PC-9 (cell line): ENCODE measurements at regions not wholly inside any gene's neighbourhood (a gene's known extent, or its start where the extent isn't known, plus 50 kb on each side); places are given as distances from the start of the nearest gene placed in this dataset.

Experiments
- BruUV-seq: library from RNA; stranded (reverse); fragments of 400-500 nt; replicated peaks from 2 replicates; lab custom pipeline; 2021; lab: Mats Ljungman, UMichigan
- CTCF ChIA-PET: fragments of 300-600 bp; sonication (Branson Sonifier 250); formaldehyde crosslinking; loops from one replicate; lab custom pipeline; 2022; ENCODE audit warnings: antibody characterized with exemption; lab: Charles Lee
- POLR2A ChIA-PET: fragments of 300-600 bp; sonication (Branson Sonifier 250); formaldehyde crosslinking; loops from one replicate; lab custom pipeline; 2022; ENCODE audit warnings: antibody characterized with exemption; ENCODE audit not compliant: unreplicated experiment; lab: Charles Lee
- DNase-seq, 2 experiments: peaks; one replicate each; pipeline versions ENCODE4 v3.0.0 to v3.0.0-alpha.2; 2015 to 2022; ENCODE audit warnings: mixed read lengths in 1 of 2
- H2AFZ ChIP-seq: fragments of 200-600 bp; sonication (generic); 2 replicates; pipeline ENCODE4 v1.8.1; 2017; ENCODE audit warnings: antibody characterized with exemption
- H3F3A ChIP-seq: fragments of 200-600 bp; sonication (generic); 2 replicates; pipeline ENCODE4 v1.8.1; 2017; ENCODE audit warnings: antibody characterized with exemption, mild to moderate bottlenecking, low read depth; ENCODE audit not compliant: insufficient read depth
- H3K27ac ChIP-seq: fragments of 200-600 bp; sonication (generic); 2 replicates; pipeline ENCODE4 v1.6.1; 2016; ENCODE audit warnings: mixed run types
- H3K27me3 ChIP-seq: fragments of 200-600 bp; sonication (generic); 2 replicates; pipeline ENCODE4 v1.6.1; 2016; ENCODE audit warnings: low read depth, mixed run types; ENCODE audit not compliant: insufficient read depth
- H3K36me3 ChIP-seq: fragments of 200-600 bp; sonication (generic); 2 replicates; pipeline ENCODE4 v1.6.1; 2016; ENCODE audit warnings: low read depth, mixed run types
- H3K4me1 ChIP-seq: fragments of 200-600 bp; sonication (generic); replicated peaks from 2 replicates; pipeline ENCODE4 v1.6.1; 2016; ENCODE audit warnings: mixed run types; ENCODE audit not compliant: insufficient read depth
- H3K4me2 ChIP-seq: fragments of 200-600 bp; sonication (generic); 2 replicates; pipeline ENCODE4 v1.6.1; 2017; ENCODE audit warnings: mixed run types
- H3K4me3 ChIP-seq: fragments of 200-600 bp; sonication (generic); 2 replicates; pipeline ENCODE4 v1.6.1; 2016; ENCODE audit warnings: mixed run types
- H3K79me2 ChIP-seq: fragments of 200-600 bp; sonication (generic); 2 replicates; pipeline ENCODE4 v1.6.1; 2017; ENCODE audit warnings: low read depth, mixed run types
- H3K9me2 ChIP-seq: fragments of 200-600 bp; sonication (generic); 2 replicates; pipeline ENCODE4 v1.8.1; 2017; ENCODE audit warnings: mild to moderate bottlenecking; ENCODE audit not compliant: insufficient read depth
- H3K9me3 ChIP-seq: fragments of 200-600 bp; sonication (generic); 2 replicates; pipeline ENCODE4 v1.8.1; 2016; ENCODE audit warnings: low read depth; ENCODE audit not compliant: insufficient read depth
- H4K20me1 ChIP-seq: fragments of 200-600 bp; sonication (generic); 2 replicates; pipeline ENCODE4 v1.8.1; 2017; ENCODE audit not compliant: insufficient read depth
- CTCF ChIP-seq: fragments of 200-600 bp; sonication (generic); conservative IDR thresholded peaks from 2 replicates; pipeline ENCODE4 v1.6.1; 2017; ENCODE audit warnings: mixed run types, antibody characterized with exemption, mild to moderate bottlenecking, moderate library complexity
- EZH2 ChIP-seq: fragments of 200-600 bp; sonication (generic); IDR thresholded peaks from 2 replicates; pipeline ENCODE4 v1.8.0; 2017; ENCODE audit warnings: antibody characterized with exemption, low read depth
- intact Hi-C: fragments of 100-400 bp; cut with micrococcal nuclease; formaldehyde crosslinking; loops from one replicate; pipeline ENCODE4 v1.10.0; 2022; ENCODE audit not compliant: unreplicated experiment

GRCh38 chr1:90773812-90774211 lies 56.7 kb upstream of the BARHL2 start:
- Histone ChIP-seq H3K9me2 (no peaks in the 10 kb centered on the region; the same call in 1 of the 2 replicates), H3F3A (no peaks in the 10 kb centered on the region), H3K27me3 (no peaks in the 10 kb centered on the region), H3K9me3 (no peaks in the 10 kb centered on the region), H2AFZ (no peak overlapping the region), H3K4me3 (no peak overlapping the region), H3K4me2 (no peak overlapping the region), H4K20me1 (no peaks in the 10 kb centered on the region), H3K79me2 (no peaks in the 10 kb centered on the region), H3K36me3 (no peaks in the 10 kb centered on the region), H3K4me1 (no peaks in the 10 kb centered on the region), H3K27ac (no peak overlapping the region)
- BruUV-seq, result no TSS peak
- no peak for DNase-seq
- intact Hi-C loops, result no loop called here
- TF ChIP-seq EZH2 (no peak), CTCF (no peak)
- ChIA-PET POLR2A (no interaction called here), CTCF (no interaction called here)

- DNase-seq, result no peak
- no peaks in the 10 kb centered on the region for H3K9me3 ChIP-seq
- H3K27ac ChIP-seq, result no peak overlapping the region
- no peaks in the 10 kb centered on the region for H3K4me1 ChIP-seq
- H3K4me2 ChIP-seq, result no peak overlapping the region
- H3K4me3 ChIP-seq, result no peak overlapping the region
- POLR2A ChIA-PET, result no interaction called here
- no peaks in the 10 kb centered on the region for H3K79me2 ChIP-seq
- H4K20me1 ChIP-seq, result no peaks in the 10 kb centered on the region
- no TSS peak for BruUV-seq
- H2AFZ ChIP-seq, result no peak overlapping the region
- CTCF ChIA-PET, result no interaction called here
- no peaks in the 10 kb centered on the region for H3K27me3 ChIP-seq
- TF ChIP-seq CTCF, result no peak
- no peak for TF ChIP-seq EZH2
- intact Hi-C loops, result no loop called here
- H3K9me2 ChIP-seq, result no peaks in the 10 kb centered on the region
- H3K36me3 ChIP-seq, result no peaks in the 10 kb centered on the region
- H3F3A ChIP-seq, result no peaks in the 10 kb centered on the region
Observed at GRCh38 chr1:90768826-90769225, 51.7 kb upstream of the BARHL2 start.

- Histone ChIP-seq H2AFZ (no peak overlapping the region), H3K79me2 (no peaks in the 10 kb centered on the region), H3K4me1 (no peaks in the 10 kb centered on the region), H3K27me3 (no peaks in the 10 kb centered on the region), H3K27ac (no peak overlapping the region), H4K20me1 (no peaks in the 10 kb centered on the region), H3K4me3 (no peak overlapping the region), H3K36me3 (no peaks in the 10 kb centered on the region), H3K9me2 (no peaks in the 10 kb centered on the region), H3K4me2 (no peak overlapping the region), H3K9me3 (no peaks in the 10 kb centered on the region), H3F3A (no peaks in the 10 kb centered on the region)
- TF ChIP-seq EZH2 (no peak), CTCF (no peak)
- intact Hi-C loops, result no loop called here
- ChIA-PET CTCF (interaction anchor here (0.6 kb wide), 1 partner anchor 70 kb away, joined by 8 read pairs; no protein-coding TSS in a partner anchor), POLR2A (no interaction called here)
- BruUV-seq, result no TSS peak
- DNase-seq, result no peak
Observed at GRCh38 chr1:90768098-90768497, 51.0 kb upstream of the BARHL2 start.
